Activated CD4-positive, CD25-positive, alpha-beta regulatory T cell (primary cell): ENCODE measurements at regions not wholly inside any gene's neighbourhood (a gene's known extent, or its start where the extent isn't known, plus 50 kb on each side); places are given as distances from the start of the nearest gene placed in this dataset.
"Not testable (repeated sequence)": the region's sequence is repeated elsewhere in the genome, so short reads cannot be mapped to it uniquely, and the experiment has no call there.

Experiments
- DNase-seq, 4 experiments: peaks; one replicate each; lab custom pipeline; 2025; lab: John Stamatoyannopoulos, UW

- DNase-seq: not testable (repeated sequence)
Observed at GRCh38 chr1:70751676-70752287, 295.8 kb downstream of the PTGER3 start.

- DNase-seq: no peak
Observed at GRCh38 chr1:70754701-70755100, 292.9 kb downstream of the PTGER3 start.

GRCh38 chr1:70760154-70760553, 287.5 kb downstream of the PTGER3 start:
- no peak for DNase-seq

- DNase-seq: no peak
Observed at GRCh38 chr1:70762386-70762785, 285.2 kb downstream of the PTGER3 start.

GRCh38 chr1:70764747-70765146, 282.9 kb downstream of the PTGER3 start:
- DNase-seq: no peak

GRCh38 chr1:70767377-70767776, 280.2 kb downstream of the PTGER3 start:
- no peak for DNase-seq

- no peak for DNase-seq
Observed at GRCh38 chr1:70768216-70768615, 279.4 kb downstream of the PTGER3 start.

- DNase-seq: no peak
Observed at GRCh38 chr1:70778056-70778762, 269.4 kb downstream of the PTGER3 start.

GRCh38 chr1:70778934-70779333, 268.7 kb downstream of the PTGER3 start:
- DNase-seq: no peak

- DNase-seq: no peak
Observed at GRCh38 chr1:70779571-70779970, 268.0 kb downstream of the PTGER3 start.

GRCh38 chr1:70785287-70785686, 262.3 kb downstream of the PTGER3 start:
- DNase-seq: no peak

- no peak for DNase-seq
Observed at GRCh38 chr1:70790232-70790923, 257.2 kb downstream of the PTGER3 start.

- not testable (repeated sequence) for DNase-seq
Observed at GRCh38 chr1:70795064-70795463, 252.6 kb downstream of the PTGER3 start.

- DNase-seq: not testable (repeated sequence)
Observed at GRCh38 chr1:70796298-70796697, 251.3 kb downstream of the PTGER3 start.

- DNase-seq: not testable (repeated sequence)
Observed at GRCh38 chr1:70802625-70803024, 245.0 kb downstream of the PTGER3 start.

GRCh38 chr1:70805641-70806040, 242.0 kb downstream of the PTGER3 start:
- DNase-seq: no peak

- DNase-seq: no peak
Observed at GRCh38 chr1:70807088-70807664, 240.4 kb downstream of the PTGER3 start.

GRCh38 chr1:70809069-70809468, 238.5 kb downstream of the PTGER3 start:
- DNase-seq: no peak

GRCh38 chr1:70811815-70812214, 235.8 kb downstream of the PTGER3 start:
- no peak for DNase-seq

GRCh38 chr1:70812442-70813109, 235.0 kb downstream of the PTGER3 start:
- no peak for DNase-seq

GRCh38 chr1:70818401-70818800, 229.2 kb downstream of the PTGER3 start:
- no peak for DNase-seq

- DNase-seq: no peak
Observed at GRCh38 chr1:70819231-70819630, 228.4 kb downstream of the PTGER3 start.
